ENCODE measurements at regions not wholly inside any gene's neighbourhood (a gene's known extent, or its start where the extent isn't known, plus 50 kb on each side); places are given as distances from the start of the nearest gene placed in this dataset.
A peak's percentile ranks its signal among the peaks of the same experiment; 100 is the strongest.

GRCh38 chrX:26352891-26353430, 137.0 kb downstream of the MAGEB5 start:
- no peaks in the 10 kb centered on the region for H4K20me1 ChIP-seq (ENCODE audit: insufficient read depth, low read length)
- H3K9me3 ChIP-seq (ENCODE audit: low read length): no peaks in the 10 kb centered on the region
- no peak overlapping the region for H3K4me3 ChIP-seq (ENCODE audit: low read depth, low read length, poor library complexity, severe bottlenecking)
- H3K9ac ChIP-seq (ENCODE audit: low read length): no peak overlapping the region
- no peaks in the 10 kb centered on the region for H3K9me2 ChIP-seq (ENCODE audit: low read depth, low read length)
- H3K79me2 ChIP-seq (ENCODE audit: insufficient read depth, low read length): no peaks in the 10 kb centered on the region
- no peaks in the 10 kb centered on the region for H3F3A ChIP-seq (ENCODE audit: insufficient read depth, low read length)
- H2AFZ ChIP-seq (ENCODE audit: low read length): no peak overlapping the region
- TF ChIP-seq CTCF (IDR thresholded peaks at IDR 0.05; ENCODE audit: low read length) (no peak), EZH2 (IDR thresholded peaks at IDR 0.05; ENCODE audit: borderline replicate concordance, low read length) (no peak)
- H3K4me1 ChIP-seq (ENCODE audit: insufficient read depth, low read length, severe bottlenecking): no peaks in the 10 kb centered on the region
- no peak overlapping the region for H3K4me2 ChIP-seq (ENCODE audit: low read length)
- H3K27me3 ChIP-seq (ENCODE audit: insufficient read depth, low read length): no peaks in the 10 kb centered on the region
- no peaks in the 10 kb centered on the region for H3K36me3 ChIP-seq (ENCODE audit: insufficient read depth, low read length)
- peak overlapping the region; percentile 28 for H3K27ac ChIP-seq (ENCODE audit: low read depth, low read length, poor library complexity, severe bottlenecking)

GRCh38 chrX:26347171-26347570, 131.2 kb downstream of the MAGEB5 start:
- Histone ChIP-seq H3K9ac (ENCODE audit: low read length) (no peak overlapping the region), H3K4me3 (ENCODE audit: low read depth, low read length, poor library complexity, severe bottlenecking) (no peak overlapping the region), H3K4me1 (ENCODE audit: insufficient read depth, low read length, severe bottlenecking) (peaks cover 5% of the 10 kb centered on the region), H3K4me2 (ENCODE audit: low read length) (no peak overlapping the region), H3K36me3 (ENCODE audit: insufficient read depth, low read length) (no peaks in the 10 kb centered on the region), H3K27me3 (ENCODE audit: insufficient read depth, low read length) (no peaks in the 10 kb centered on the region), H3K9me2 (ENCODE audit: low read depth, low read length) (no peaks in the 10 kb centered on the region), H3K27ac (ENCODE audit: low read depth, low read length, poor library complexity, severe bottlenecking) (peak overlapping the region; percentile 32), H4K20me1 (ENCODE audit: insufficient read depth, low read length) (no peaks in the 10 kb centered on the region), H2AFZ (ENCODE audit: low read length) (no peak overlapping the region), H3F3A (ENCODE audit: insufficient read depth, low read length) (no peaks in the 10 kb centered on the region), H3K9me3 (ENCODE audit: low read length) (no peaks in the 10 kb centered on the region), H3K79me2 (ENCODE audit: insufficient read depth, low read length) (no peaks in the 10 kb centered on the region)
- TF ChIP-seq EZH2 (IDR thresholded peaks at IDR 0.05; ENCODE audit: borderline replicate concordance, low read length): no peak

GRCh38 chrX:26334232-26334631, 118.3 kb downstream of the MAGEB5 start:
- H2AFZ ChIP-seq (ENCODE audit: low read length): no peak overlapping the region

More at GRCh38 chrX:26334232-26334631, 118.3 kb downstream of the MAGEB5 start:
- Histone ChIP-seq H3K9me2 (ENCODE audit: low read depth, low read length) (no peaks in the 10 kb centered on the region), H3K79me2 (ENCODE audit: insufficient read depth, low read length) (no peaks in the 10 kb centered on the region), H3K4me2 (ENCODE audit: low read length) (no peak overlapping the region), H3K27me3 (ENCODE audit: insufficient read depth, low read length) (no peaks in the 10 kb centered on the region), H3K9ac (ENCODE audit: low read length) (no peak overlapping the region), H4K20me1 (ENCODE audit: insufficient read depth, low read length) (no peaks in the 10 kb centered on the region), H3F3A (ENCODE audit: insufficient read depth, low read length) (no peaks in the 10 kb centered on the region), H3K9me3 (ENCODE audit: low read length) (no peaks in the 10 kb centered on the region), H3K36me3 (ENCODE audit: insufficient read depth, low read length) (no peaks in the 10 kb centered on the region), H3K27ac (ENCODE audit: low read depth, low read length, poor library complexity, severe bottlenecking) (no peak overlapping the region), H3K4me3 (ENCODE audit: low read depth, low read length, poor library complexity, severe bottlenecking) (no peak overlapping the region), H3K4me1 (ENCODE audit: insufficient read depth, low read length, severe bottlenecking) (no peaks in the 10 kb centered on the region)
- no peak for TF ChIP-seq CTCF (IDR thresholded peaks at IDR 0.05; ENCODE audit: low read length)
- TF ChIP-seq EZH2 (IDR thresholded peaks at IDR 0.05; ENCODE audit: borderline replicate concordance, low read length): no peak

All from OCI-LY1 (cell line).